Lower leg skin (tissue), 3 donors: ENCODE measurements at regions not wholly inside any gene's neighbourhood (a gene's known extent, or its start where the extent isn't known, plus 50 kb on each side); places are given as distances from the start of the nearest gene placed in this dataset.

Source experiments
- CTCF ChIP-seq, 3 donors: fragments of 450-650 bp; IDR thresholded peaks; one replicate each; pipeline ENCODE4 v1.5.1; 2016; ENCODE audit warnings: antibody characterized with exemption in 3 of 3, mild to moderate bottlenecking in 3 of 3, moderate library complexity in 2 of 3
- POLR2A ChIP-seq, 2 donors: fragments of 450-650 bp; IDR thresholded peaks; one replicate each; pipeline ENCODE4 v1.6.1; 2016 to 2017; ENCODE audit warnings: antibody characterized with exemption in 2 of 2, mild to moderate bottlenecking in 1 of 2, moderate library complexity in 1 of 2

GRCh38 chr6:105601541-105602236, 198.8 kb upstream of the PREP start:
- TF ChIP-seq CTCF (IDR thresholded peaks at IDR 0.05) (no peak), POLR2A (IDR thresholded peaks at IDR 0.05) (no peak)
